HCT116 (cell line): ENCODE measurements at regions not wholly inside any gene's neighbourhood (a gene's known extent, or its start where the extent isn't known, plus 50 kb on each side); places are given as distances from the start of the nearest gene placed in this dataset.

Experiments used
- CBX3 ChIP-seq: IDR thresholded peaks from 2 replicates; pipeline ENCODE4 v1.6.1; 2012; ENCODE audit warnings: low read depth
- CTCF ChIP-seq, 3 experiments: fragments of 200-600 bp in 1 of 3; sonication (generic) in 1 of 3; IDR thresholded peaks in 2 of 3; conservative IDR thresholded peaks in 1 of 3; 2 replicates each; pipeline ENCODE4 v1.5.1; 2012 to 2017; ENCODE audit warnings: low read depth in 2 of 3, low read length in 2 of 3, antibody characterized with exemption in 1 of 3, borderline replicate concordance in 1 of 3, control low read depth in 1 of 3, mild to moderate bottlenecking in 1 of 3, mixed read lengths in 1 of 3, mixed run types in 1 of 3, moderate library complexity in 1 of 3; ENCODE audit not compliant: insufficient read depth in 1 of 3
- ELF1 ChIP-seq: IDR thresholded peaks from 2 replicates; pipeline ENCODE4 v1.6.1; 2012; ENCODE audit warnings: low read depth, borderline replicate concordance
- EZH2 ChIP-seq: fragments of 200-600 bp; sonication (generic); IDR thresholded peaks from 2 replicates; pipeline ENCODE4 v1.6.1; 2017; ENCODE audit warnings: antibody characterized with exemption, mixed run types
- SRF ChIP-seq: IDR thresholded peaks from 2 replicates; pipeline ENCODE4 v1.6.1; 2012; ENCODE audit warnings: low read depth
- ZNF274 ChIP-seq: fragments of 200-500 bp; sonication (Bioruptor generic); IDR thresholded peaks from 2 replicates; pipeline ENCODE4 v1.6.1; 2014; ENCODE audit warnings: mild to moderate bottlenecking, low read depth, low read length, inconsistent platforms

- TF ChIP-seq CTCF (IDR thresholded peaks at IDR 0.05 in 2 of 3, conservative IDR thresholded peaks at IDR 0.05 in 1 of 3; ENCODE audit: borderline replicate concordance in 1 of 3, insufficient read depth in 1 of 3, low read depth in 2 of 3, low read length in 2 of 3) = peak in 2 of 3 experiments; percentile 12 to 16; a peak in 1 of 6 replicates
- no peak for TF ChIP-seq SRF
- no peak for TF ChIP-seq EZH2
- no peak for TF ChIP-seq ELF1
- no peak for TF ChIP-seq ZNF274
- TF ChIP-seq CBX3 = no peak
Observed at GRCh38 chrX:45781901-45782553, 581.4 kb upstream of the DIPK2B start.
